Chondrocyte (in vitro differentiated cells): ENCODE measurements at regions not wholly inside any gene's neighbourhood (a gene's known extent, or its start where the extent isn't known, plus 50 kb on each side); places are given as distances from the start of the nearest gene placed in this dataset.

Experiments
- DNase-seq: peaks from one replicate; pipeline ENCODE4 v3.0.0; 2021; ENCODE audit warnings: mixed read lengths, low spot score
- H3K27ac Mint-ChIP-seq: one replicate; pipeline ENCODE4 v1.8.0; 2021; ENCODE audit warnings: mild to moderate bottlenecking, moderate library complexity, mixed read lengths; ENCODE audit not compliant: unreplicated experiment
- H3K27me3 Mint-ChIP-seq: 2 replicates; pipeline ENCODE4 v1.8.0; 2021; ENCODE audit warnings: low read depth, mixed read lengths
- H3K36me3 Mint-ChIP-seq: 2 replicates; pipeline ENCODE4 v1.8.0; 2021; ENCODE audit warnings: low read depth, mixed read lengths
- H3K4me1 Mint-ChIP-seq: 2 replicates; pipeline ENCODE4 v1.8.0; 2021; ENCODE audit warnings: low read depth, mild to moderate bottlenecking, mixed read lengths
- H3K4me3 Mint-ChIP-seq: one replicate; pipeline ENCODE4 v1.8.0; 2021; ENCODE audit warnings: mild to moderate bottlenecking, moderate library complexity, mixed read lengths; ENCODE audit not compliant: unreplicated experiment
- H3K9me3 Mint-ChIP-seq: 2 replicates; pipeline ENCODE4 v1.8.0; 2021; ENCODE audit warnings: low read depth, mixed read lengths
- CTCF ChIP-seq: fragments of 200-600 bp; sonication (generic); IDR thresholded peaks from 2 replicates; pipeline ENCODE4 v1.5.0; 2021; ENCODE audit warnings: antibody characterized with exemption, mild to moderate bottlenecking, moderate library complexity

DNA sequence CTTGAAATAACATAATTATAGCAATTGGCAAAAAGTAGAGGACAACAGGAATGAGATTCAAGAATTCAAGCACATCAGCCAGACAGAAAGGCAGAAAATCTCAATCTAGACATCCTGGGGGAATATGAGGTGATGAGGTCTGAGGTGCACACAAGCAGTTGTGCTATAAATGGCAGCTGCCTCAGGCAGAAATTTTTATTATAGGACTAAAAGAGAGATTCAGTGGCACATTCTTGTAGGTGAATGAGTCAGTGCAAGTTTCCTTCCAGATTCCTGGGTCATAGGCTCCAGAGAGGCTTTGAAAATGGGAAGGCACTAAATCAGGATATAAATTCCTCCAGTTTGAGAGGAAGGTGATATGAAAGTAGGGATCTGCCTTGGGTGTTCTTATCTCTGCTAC lies 127.2 kb upstream of the THSD7B start:
- TF ChIP-seq CTCF, result no peak
- Mint-ChIP-seq H3K27me3 (no peaks in the 10 kb centered on the region), H3K9me3 (peaks cover 3% of the 10 kb centered on the region), H3K36me3 (no peaks in the 10 kb centered on the region), H3K4me1 (no peaks in the 10 kb centered on the region), H3K4me3 (no peak overlapping the region), H3K27ac (no peak overlapping the region)
- no peak for DNase-seq

DNA sequence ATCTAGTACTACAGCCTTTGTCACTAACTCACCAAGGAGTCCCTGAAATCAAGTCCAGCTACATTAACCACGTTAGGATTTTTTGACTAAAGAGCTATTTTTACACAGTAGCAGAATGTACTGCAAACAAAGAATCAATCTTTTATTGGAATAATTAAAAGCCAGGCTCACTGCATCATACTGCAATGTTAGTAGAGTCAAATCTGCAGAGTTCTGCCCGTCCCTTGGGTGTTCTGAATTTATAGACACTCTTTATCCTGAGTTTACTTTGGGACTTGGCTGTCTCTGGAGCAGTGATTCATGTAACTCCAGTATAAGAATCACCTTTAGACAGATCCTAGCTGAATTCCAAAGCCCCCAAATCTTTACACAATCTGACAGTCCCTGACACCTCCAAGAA lies 127.9 kb upstream of the THSD7B start:
- no peak overlapping the region for H3K4me3 Mint-ChIP-seq
- TF ChIP-seq CTCF, result no peak
- no peaks in the 10 kb centered on the region for H3K4me1 Mint-ChIP-seq
- H3K27ac Mint-ChIP-seq, result no peak overlapping the region
- no peaks in the 10 kb centered on the region for H3K27me3 Mint-ChIP-seq
- no peaks in the 10 kb centered on the region for H3K36me3 Mint-ChIP-seq
- peaks cover 3% of the 10 kb centered on the region for H3K9me3 Mint-ChIP-seq
- DNase-seq, result no peak

DNA sequence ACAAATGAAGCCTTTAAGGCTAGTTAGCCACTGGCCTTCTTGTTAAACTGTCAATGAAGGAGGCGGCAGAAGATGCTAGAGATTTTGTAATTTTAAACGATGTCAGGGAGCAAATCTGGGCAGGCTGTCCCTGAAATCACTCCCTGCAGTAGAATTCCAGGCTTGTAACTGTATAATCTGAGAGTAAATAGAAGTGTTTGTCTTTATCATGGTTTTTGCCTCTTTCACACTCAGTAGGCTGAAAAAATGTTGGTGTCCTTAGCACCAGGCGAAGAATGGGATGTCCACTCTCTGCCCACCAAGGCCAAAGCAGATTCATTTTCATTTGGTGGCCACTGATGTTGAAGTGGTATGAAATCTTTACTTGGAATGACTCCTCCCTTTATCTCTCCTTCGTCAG lies 136.9 kb upstream of the THSD7B start:
- TF ChIP-seq CTCF, result no peak
- no peaks in the 10 kb centered on the region for H3K36me3 Mint-ChIP-seq
- no peak overlapping the region for H3K27ac Mint-ChIP-seq
- no peaks in the 10 kb centered on the region for H3K9me3 Mint-ChIP-seq
- H3K4me1 Mint-ChIP-seq, result no peaks in the 10 kb centered on the region
- no peaks in the 10 kb centered on the region for H3K27me3 Mint-ChIP-seq
- DNase-seq, result no peak
- H3K4me3 Mint-ChIP-seq, result no peak overlapping the region

GRCh38 chr2:136613096-136613495 lies 152.2 kb upstream of the THSD7B start:
- no peaks in the 10 kb centered on the region for H3K4me1 Mint-ChIP-seq
- H3K9me3 Mint-ChIP-seq, result peaks cover 8% of the 10 kb centered on the region
- no peak overlapping the region for H3K4me3 Mint-ChIP-seq
- no peak overlapping the region for H3K27ac Mint-ChIP-seq
- no peak for TF ChIP-seq CTCF
- DNase-seq, result no peak
- no peaks in the 10 kb centered on the region for H3K27me3 Mint-ChIP-seq
- no peaks in the 10 kb centered on the region for H3K36me3 Mint-ChIP-seq

- Mint-ChIP-seq H3K27me3 (no peaks in the 10 kb centered on the region), H3K27ac (no peak overlapping the region), H3K36me3 (no peaks in the 10 kb centered on the region), H3K9me3 (peaks cover 8% of the 10 kb centered on the region), H3K4me1 (no peaks in the 10 kb centered on the region), H3K4me3 (no peak overlapping the region)
- DNase-seq, result no peak
- no peak for TF ChIP-seq CTCF
These were observed 153.3 kb upstream of the THSD7B start for GRCh38 chr2:136612079-136612478.
